Activated CD4-positive, alpha-beta T cell treated with anti-CD3 and anti-CD28 coated beads for 36 hours (primary cell): ENCODE measurements at regions not wholly inside any gene's neighbourhood (a gene's known extent, or its start where the extent isn't known, plus 50 kb on each side); places are given as distances from the start of the nearest gene placed in this dataset.

Source experiments
- ATAC-seq: fragments of 200-7000 bp; cut with Tn5 transposase; one replicate; pipeline ENCODE4 v1.10.0; 2021; ENCODE audit warnings: mild to moderate bottlenecking, moderate library complexity
- CTCF ChIA-PET: fragments of 350-600 bp; sonication (Branson Sonifier 250); formaldehyde crosslinking; loops from one replicate; lab custom pipeline; 2021; ENCODE audit warnings: antibody characterized with exemption; lab: Charles Lee
- POLR2A ChIA-PET: fragments of 350-600 bp; sonication (Branson Sonifier 250); formaldehyde crosslinking; loops from one replicate; lab custom pipeline; 2021; ENCODE audit warnings: antibody characterized with exemption, inconsistent platforms; lab: Charles Lee
- DNase-seq: peaks from one replicate; pipeline ENCODE4 v3.0.0-alpha.2; 2020
- H3K27ac Mint-ChIP-seq: one replicate; pipeline ENCODE4 v1.8.0; 2021; ENCODE audit warnings: mixed read lengths
- H3K27me3 Mint-ChIP-seq: one replicate; pipeline ENCODE4 v1.8.0; 2021; ENCODE audit warnings: mixed read lengths
- H3K36me3 Mint-ChIP-seq: one replicate; pipeline ENCODE4 v1.8.0; 2021; ENCODE audit warnings: low read depth, mixed read lengths
- H3K4me1 Mint-ChIP-seq: one replicate; pipeline ENCODE4 v1.8.0; 2021; ENCODE audit warnings: mixed read lengths
- H3K4me3 Mint-ChIP-seq: one replicate; pipeline ENCODE4 v1.8.0; 2021; ENCODE audit warnings: mild to moderate bottlenecking, moderate library complexity, mixed read lengths
- H3K9me3 Mint-ChIP-seq: one replicate; pipeline ENCODE4 v1.8.0; 2021; ENCODE audit warnings: low read depth, mixed read lengths
- intact Hi-C, 2 experiments: fragments of 100-400 bp; cut with DNase I in 1 of 2; cut with micrococcal nuclease in 1 of 2; formaldehyde crosslinking; loops; one replicate each; pipeline versions ENCODE4 v1.14.2 to v1.15.1; 2022 to 2024; cut with DNase I, micrococcal nuclease

DNA sequence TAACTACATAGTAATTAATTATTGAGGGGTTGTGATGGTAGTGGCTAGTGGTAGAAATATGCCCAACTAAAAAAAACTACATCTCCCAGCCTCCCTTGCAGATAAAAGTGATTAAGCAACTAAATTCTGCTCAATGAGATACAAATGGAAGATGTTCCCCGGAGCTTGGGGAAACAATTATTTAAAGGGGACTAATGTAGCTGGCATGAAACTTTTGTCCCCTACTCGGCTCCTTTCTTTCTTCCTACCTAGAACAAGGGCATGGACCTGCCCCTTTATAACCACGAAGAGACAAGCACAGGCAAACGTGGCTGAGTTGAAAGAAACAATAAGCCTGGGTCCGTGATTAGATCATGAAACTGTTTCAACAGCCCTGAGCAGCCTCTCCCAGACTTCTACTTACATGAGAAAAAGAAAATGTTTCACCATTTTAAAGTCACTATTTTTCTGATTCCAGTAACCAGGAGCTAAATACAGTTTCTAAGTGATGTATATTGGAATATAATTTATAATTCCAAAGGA, 236.9 kb downstream of the SCG2 start:
- ATAC-seq (no peak), DNase-seq (no peak)
- intact Hi-C loops, result no loop called here
- CTCF ChIA-PET, result no interaction called here
- POLR2A ChIA-PET, result no interaction called here
- Mint-ChIP-seq H3K4me3 (no peak overlapping the region), H3K36me3 (no peaks in the 10 kb centered on the region), H3K9me3 (no peaks in the 10 kb centered on the region), H3K4me1 (no peaks in the 10 kb centered on the region), H3K27ac (no peak overlapping the region), H3K27me3 (no peaks in the 10 kb centered on the region)

- ChIA-PET POLR2A (no interaction called here), CTCF (no interaction called here)
- ATAC-seq (no peak), DNase-seq (no peak)
- Mint-ChIP-seq H3K27me3 (no peaks in the 10 kb centered on the region), H3K36me3 (no peaks in the 10 kb centered on the region), H3K27ac (no peak overlapping the region), H3K4me1 (no peaks in the 10 kb centered on the region), H3K4me3 (no peak overlapping the region), H3K9me3 (no peaks in the 10 kb centered on the region)
- intact Hi-C loops, result no loop called here
Observed at GRCh38 chr2:223366566-223366965, 235.6 kb downstream of the SCG2 start.

GRCh38 chr2:223368481-223368880, 233.7 kb downstream of the SCG2 start:
- Mint-ChIP-seq H3K36me3 (no peaks in the 10 kb centered on the region), H3K4me3 (no peak overlapping the region), H3K27me3 (no peaks in the 10 kb centered on the region), H3K4me1 (no peaks in the 10 kb centered on the region), H3K9me3 (no peaks in the 10 kb centered on the region), H3K27ac (no peak overlapping the region)
- intact Hi-C loops, result no loop called here
- DNase-seq (no peak), ATAC-seq (no peak)
- CTCF ChIA-PET, result no interaction called here
- POLR2A ChIA-PET, result no interaction called here

DNA sequence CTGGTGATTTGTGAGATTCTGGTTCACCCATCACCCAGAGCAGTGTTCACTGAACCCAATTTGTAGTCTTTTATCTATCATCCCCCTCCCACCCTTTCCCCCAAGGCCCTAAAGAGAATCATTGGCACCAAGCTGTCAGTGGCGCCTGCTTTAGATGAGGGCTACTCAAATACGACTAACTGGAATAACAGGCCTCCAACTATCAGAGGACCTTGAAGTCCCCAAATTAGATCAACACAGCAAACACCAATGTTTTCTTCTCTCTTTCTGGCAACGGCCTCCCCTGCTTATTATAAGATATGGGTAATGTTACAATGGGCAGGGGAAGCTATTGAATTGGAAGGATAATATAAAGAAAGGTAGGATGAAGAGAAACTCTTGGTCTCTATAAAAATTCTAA, 232.3 kb downstream of the SCG2 start:
- Mint-ChIP-seq H3K4me3 (no peak overlapping the region), H3K4me1 (no peaks in the 10 kb centered on the region), H3K36me3 (no peaks in the 10 kb centered on the region), H3K27me3 (no peaks in the 10 kb centered on the region), H3K27ac (no peak overlapping the region), H3K9me3 (no peaks in the 10 kb centered on the region)
- intact Hi-C loops, result no loop called here
- DNase-seq (no peak), ATAC-seq (no peak)
- ChIA-PET CTCF (no interaction called here), POLR2A (no interaction called here)

- intact Hi-C loops, result no loop called here
- no peak for DNase-seq
- no peaks in the 10 kb centered on the region for H3K27me3 Mint-ChIP-seq
- ChIA-PET POLR2A (no interaction called here), CTCF (no interaction called here)
- no peaks in the 10 kb centered on the region for H3K4me1 Mint-ChIP-seq
- H3K9me3 Mint-ChIP-seq, result no peaks in the 10 kb centered on the region
- H3K36me3 Mint-ChIP-seq, result no peaks in the 10 kb centered on the region
- no peak for ATAC-seq
- no peak overlapping the region for H3K27ac Mint-ChIP-seq
- no peak overlapping the region for H3K4me3 Mint-ChIP-seq
Observed at GRCh38 chr2:223383315-223383714, 218.8 kb downstream of the SCG2 start.

- DNase-seq (no peak), ATAC-seq (no peak)
- intact Hi-C loops, result no loop called here
- ChIA-PET POLR2A (no interaction called here), CTCF (no interaction called here)
- H3K27ac Mint-ChIP-seq, result no peak overlapping the region
- H3K4me3 Mint-ChIP-seq, result no peak overlapping the region
- no peaks in the 10 kb centered on the region for H3K4me1 Mint-ChIP-seq
- no peaks in the 10 kb centered on the region for H3K9me3 Mint-ChIP-seq
- H3K27me3 Mint-ChIP-seq, result no peaks in the 10 kb centered on the region
- H3K36me3 Mint-ChIP-seq, result no peaks in the 10 kb centered on the region
Observed at GRCh38 chr2:223386189-223386588, 216.0 kb downstream of the SCG2 start.

- ChIA-PET POLR2A (no interaction called here), CTCF (no interaction called here)
- ATAC-seq (no peak), DNase-seq (no peak)
- Mint-ChIP-seq H3K27ac (no peak overlapping the region), H3K4me3 (no peak overlapping the region), H3K4me1 (no peaks in the 10 kb centered on the region), H3K27me3 (no peaks in the 10 kb centered on the region), H3K36me3 (no peaks in the 10 kb centered on the region), H3K9me3 (peaks cover 2% of the 10 kb centered on the region)
- intact Hi-C loops, result no loop called here
Observed at GRCh38 chr2:223386984-223387383, 215.2 kb downstream of the SCG2 start.

DNA sequence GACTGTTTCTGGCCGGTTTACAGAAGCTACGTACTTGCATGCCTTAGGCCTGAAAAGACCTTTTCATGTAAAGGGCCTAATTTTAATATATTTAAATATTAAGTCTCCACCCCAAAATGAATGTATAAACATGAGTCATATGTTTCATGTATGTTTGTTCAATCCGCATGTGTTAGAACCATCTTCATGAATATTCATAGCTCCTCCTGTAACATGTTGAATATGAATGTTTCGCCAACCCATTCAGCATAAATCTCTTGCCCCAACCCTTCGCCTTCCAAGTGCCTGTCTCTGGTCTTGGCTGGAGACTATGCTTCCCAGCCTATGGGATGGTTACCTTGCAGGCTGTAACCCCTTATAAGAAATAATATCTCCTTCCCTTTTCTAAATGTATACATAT, 212.5 kb downstream of the SCG2 start:
- ChIA-PET POLR2A (no interaction called here), CTCF (interaction anchor here (1.2 kb wide), 1 partner anchor 8 kb away, joined by 3 read pairs; no protein-coding TSS in a partner anchor)
- Mint-ChIP-seq H3K36me3 (no peaks in the 10 kb centered on the region), H3K9me3 (peaks cover 2% of the 10 kb centered on the region), H3K4me1 (no peaks in the 10 kb centered on the region), H3K27me3 (no peaks in the 10 kb centered on the region), H3K4me3 (no peak overlapping the region), H3K27ac (no peak overlapping the region)
- no peak for ATAC-seq
- intact Hi-C loops, result no loop called here
- DNase-seq, result no peak

DNA sequence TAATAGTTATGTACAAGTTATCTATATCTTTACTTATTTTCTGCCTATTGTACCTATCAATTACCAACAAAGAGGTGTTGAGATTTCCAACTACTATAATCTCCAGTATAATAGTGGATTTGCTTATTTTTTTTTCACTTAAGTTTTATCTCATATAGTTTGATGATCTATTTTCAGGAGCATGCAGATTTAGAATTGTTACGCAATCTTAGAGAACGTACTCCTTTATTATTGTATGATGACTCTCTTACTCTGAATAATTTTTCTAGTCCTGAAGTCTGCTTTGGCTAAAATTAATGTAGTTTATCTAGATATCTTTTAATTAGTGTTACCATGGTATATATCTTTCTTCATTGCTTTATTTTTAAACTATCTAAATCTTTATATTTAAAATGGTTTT, 205.2 kb downstream of the SCG2 start:
- H3K27me3 Mint-ChIP-seq, result no peaks in the 10 kb centered on the region
- no peak overlapping the region for H3K4me3 Mint-ChIP-seq
- H3K9me3 Mint-ChIP-seq, result peaks cover 7% of the 10 kb centered on the region
- CTCF ChIA-PET, result no interaction called here
- no peak for ATAC-seq
- H3K27ac Mint-ChIP-seq, result no peak overlapping the region
- DNase-seq, result no peak
- POLR2A ChIA-PET, result no interaction called here
- H3K4me1 Mint-ChIP-seq, result no peaks in the 10 kb centered on the region
- no peaks in the 10 kb centered on the region for H3K36me3 Mint-ChIP-seq
- intact Hi-C loops, result no loop called here

DNA sequence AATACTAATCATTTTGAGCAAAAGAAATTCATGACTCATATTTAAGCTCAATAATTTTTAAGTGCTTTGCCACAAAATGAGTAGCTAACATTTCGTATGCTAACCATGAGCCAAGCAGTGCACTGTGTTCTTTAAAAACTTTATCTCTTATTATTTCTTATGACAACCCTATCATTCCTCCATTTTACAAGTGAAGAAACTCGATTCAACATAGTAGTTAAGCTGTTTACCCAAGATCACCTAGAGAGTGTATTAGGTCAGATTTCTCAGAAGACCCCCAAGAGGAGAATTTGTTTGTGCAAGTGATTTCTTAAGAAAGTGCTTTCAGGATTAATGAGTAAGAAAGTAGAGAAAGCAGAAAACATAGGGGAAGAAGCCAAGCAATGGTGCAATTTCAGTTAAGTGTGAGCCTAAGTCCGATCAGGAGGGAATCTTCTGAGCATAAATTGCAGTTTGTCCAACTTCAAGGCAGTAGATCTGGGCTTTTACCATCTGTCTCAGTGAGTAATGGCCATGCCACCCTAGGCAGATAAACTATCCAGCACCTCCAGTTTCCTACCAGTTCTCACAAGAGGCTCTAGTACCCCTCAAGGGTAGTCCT, 202.7 kb downstream of the SCG2 start:
- no peaks in the 10 kb centered on the region for H3K27me3 Mint-ChIP-seq
- H3K4me3 Mint-ChIP-seq, result no peak overlapping the region
- H3K4me1 Mint-ChIP-seq, result no peaks in the 10 kb centered on the region
- H3K27ac Mint-ChIP-seq, result no peak overlapping the region
- DNase-seq (no peak), ATAC-seq (no peak)
- intact Hi-C loops, result no loop called here
- no peaks in the 10 kb centered on the region for H3K36me3 Mint-ChIP-seq
- H3K9me3 Mint-ChIP-seq, result peaks cover 7% of the 10 kb centered on the region
- POLR2A ChIA-PET, result no interaction called here
- CTCF ChIA-PET, result no interaction called here

GRCh38 chr2:223404616-223405015, 197.5 kb downstream of the SCG2 start:
- intact Hi-C loops, result no loop called here
- POLR2A ChIA-PET, result no interaction called here
- Mint-ChIP-seq H3K4me1 (no peaks in the 10 kb centered on the region), H3K27ac (no peak overlapping the region), H3K36me3 (no peaks in the 10 kb centered on the region), H3K27me3 (no peaks in the 10 kb centered on the region), H3K9me3 (no peaks in the 10 kb centered on the region), H3K4me3 (no peak overlapping the region)
- DNase-seq (no peak), ATAC-seq (no peak)
- CTCF ChIA-PET, result no interaction called here

- no peaks in the 10 kb centered on the region for H3K27me3 Mint-ChIP-seq
- H3K27ac Mint-ChIP-seq, result no peak overlapping the region
- ChIA-PET CTCF (no interaction called here), POLR2A (no interaction called here)
- no peaks in the 10 kb centered on the region for H3K4me1 Mint-ChIP-seq
- intact Hi-C loops, result no loop called here
- no peak for DNase-seq
- no peaks in the 10 kb centered on the region for H3K36me3 Mint-ChIP-seq
- no peak for ATAC-seq
- no peaks in the 10 kb centered on the region for H3K9me3 Mint-ChIP-seq
- no peak overlapping the region for H3K4me3 Mint-ChIP-seq
Observed at GRCh38 chr2:223414646-223415045, 187.5 kb downstream of the SCG2 start.

GRCh38 chr2:223415071-223415470, 187.1 kb downstream of the SCG2 start:
- POLR2A ChIA-PET, result no interaction called here
- ATAC-seq (no peak), DNase-seq (no peak)
- no peaks in the 10 kb centered on the region for H3K4me1 Mint-ChIP-seq
- H3K27me3 Mint-ChIP-seq, result no peaks in the 10 kb centered on the region
- H3K27ac Mint-ChIP-seq, result no peak overlapping the region
- intact Hi-C loops, result no loop called here
- CTCF ChIA-PET, result no interaction called here
- no peaks in the 10 kb centered on the region for H3K9me3 Mint-ChIP-seq
- H3K36me3 Mint-ChIP-seq, result no peaks in the 10 kb centered on the region
- no peak overlapping the region for H3K4me3 Mint-ChIP-seq
